H9 (cell line): ENCODE measurements at regions not wholly inside any gene's neighbourhood (a gene's known extent, or its start where the extent isn't known, plus 50 kb on each side); places are given as distances from the start of the nearest gene placed in this dataset.

Source experiments
- DNase-seq: peaks from one replicate; pipeline ENCODE4 v3.0.0-alpha.2; 2017
- H2AFZ ChIP-seq: one replicate; pipeline ENCODE4 v1.6.1; 2013; ENCODE audit warnings: mild to moderate bottlenecking, low read length, control low read depth, moderate library complexity
- H2AK5ac ChIP-seq: 2 replicates; pipeline ENCODE4 v1.6.1; 2013; ENCODE audit warnings: low read length, control low read depth, mixed read lengths; ENCODE audit not compliant: insufficient read length
- H2BK120ac ChIP-seq: one replicate; pipeline ENCODE4 v1.6.1; 2013; ENCODE audit warnings: low read depth, mild to moderate bottlenecking, low read length, control low read depth, inconsistent platforms; ENCODE audit not compliant: poor library complexity, severe bottlenecking
- H2BK12ac ChIP-seq: 2 replicates; pipeline ENCODE4 v1.6.1; 2013; ENCODE audit warnings: low read length, control low read depth, mixed read lengths, low read depth; ENCODE audit not compliant: insufficient read length
- H2BK15ac ChIP-seq: 2 replicates; pipeline ENCODE4 v1.6.1; 2013; ENCODE audit warnings: low read depth, low read length, control low read depth
- H2BK20ac ChIP-seq: one replicate; pipeline ENCODE4 v1.6.1; 2013; ENCODE audit warnings: low read depth, mild to moderate bottlenecking, low read length, control low read depth, inconsistent platforms; ENCODE audit not compliant: poor library complexity, severe bottlenecking
- H2BK5ac ChIP-seq: 2 replicates; pipeline ENCODE4 v1.6.1; 2013; ENCODE audit warnings: low read length, control low read depth, mixed read lengths; ENCODE audit not compliant: insufficient read length
- H3K14ac ChIP-seq: 2 replicates; pipeline ENCODE4 v1.6.1; 2013; ENCODE audit warnings: low read length, control low read depth; ENCODE audit not compliant: insufficient read depth
- H3K18ac ChIP-seq: 2 replicates; pipeline ENCODE4 v1.6.1; 2013; ENCODE audit warnings: low read depth, mild to moderate bottlenecking, mixed read lengths, low read length, control low read depth; ENCODE audit not compliant: insufficient read length
- H3K23ac ChIP-seq: 2 replicates; pipeline ENCODE4 v1.6.1; 2013; ENCODE audit warnings: low read length, control low read depth, mixed read lengths, low read depth; ENCODE audit not compliant: insufficient read length
- H3K23me2 ChIP-seq: 2 replicates; pipeline ENCODE4 v1.6.1; 2013; ENCODE audit warnings: low read depth, mild to moderate bottlenecking, mixed read lengths, low read length, control low read depth; ENCODE audit not compliant: insufficient read length, poor library complexity, severe bottlenecking
- H3K27ac ChIP-seq: 2 replicates; pipeline ENCODE4 v1.5.1; 2013; ENCODE audit warnings: low read length, control low read depth, mixed read lengths, low read depth; ENCODE audit not compliant: insufficient read length
- H3K27me3 ChIP-seq: 2 replicates; pipeline ENCODE4 v1.6.1; 2013; ENCODE audit warnings: low read length, control low read depth, inconsistent platforms; ENCODE audit not compliant: insufficient read depth
- H3K4ac ChIP-seq: 2 replicates; pipeline ENCODE4 v1.6.1; 2013; ENCODE audit warnings: low read depth, mild to moderate bottlenecking, control low read depth, inconsistent platforms, low read length, moderate library complexity
- H3K4me1 ChIP-seq: 2 replicates; pipeline ENCODE4 v1.6.1; 2013; ENCODE audit warnings: low read length, control low read depth, inconsistent platforms; ENCODE audit not compliant: insufficient read depth
- H3K4me2 ChIP-seq: 2 replicates; pipeline ENCODE4 v1.6.1; 2013; ENCODE audit warnings: low read length, control low read depth, mixed read lengths; ENCODE audit not compliant: insufficient read length, insufficient read depth
- H3K56ac ChIP-seq: 2 replicates; pipeline ENCODE4 v1.6.1; 2013; ENCODE audit warnings: low read depth, mild to moderate bottlenecking, mixed read lengths, low read length, control low read depth; ENCODE audit not compliant: insufficient read length
- H3K79me1 ChIP-seq: 2 replicates; pipeline ENCODE4 v1.6.1; 2013; ENCODE audit warnings: low read depth, mild to moderate bottlenecking, moderate library complexity, low read length, control low read depth, inconsistent platforms; ENCODE audit not compliant: insufficient read depth, poor library complexity, severe bottlenecking
- H3K79me2 ChIP-seq: 2 replicates; pipeline ENCODE4 v1.6.1; 2013; ENCODE audit warnings: low read length, control low read depth, inconsistent platforms; ENCODE audit not compliant: insufficient read depth
- H3K9ac ChIP-seq: 2 replicates; pipeline ENCODE4 v1.6.1; 2013; ENCODE audit warnings: low read length, control low read depth, mixed read lengths; ENCODE audit not compliant: insufficient read length; ENCODE audit errors: extremely low read depth
- H3K9me3 ChIP-seq: one replicate; pipeline ENCODE4 v1.6.1; 2013; ENCODE audit warnings: low read depth, low read length, inconsistent platforms; ENCODE audit not compliant: control insufficient read depth
- H3T11ph ChIP-seq: one replicate; pipeline ENCODE4 v1.6.1; 2013; ENCODE audit warnings: mild to moderate bottlenecking, low read length, control low read depth, inconsistent platforms
- H4K20me1 ChIP-seq: one replicate; pipeline ENCODE4 v1.6.1; 2013; ENCODE audit not compliant: control insufficient read depth, insufficient read length, insufficient read depth
- H4K5ac ChIP-seq: 2 replicates; pipeline ENCODE4 v1.6.1; 2013; ENCODE audit warnings: low read depth, mild to moderate bottlenecking, mixed read lengths, low read length, control low read depth; ENCODE audit not compliant: insufficient read length
- H4K8ac ChIP-seq: replicated peaks from 2 replicates; pipeline ENCODE4 v1.6.1; 2013; ENCODE audit warnings: low read length, control low read depth, mixed read lengths, low read depth; ENCODE audit not compliant: insufficient read length
- H4K91ac ChIP-seq: 2 replicates; pipeline ENCODE4 v1.6.1; 2013; ENCODE audit warnings: low read depth, mild to moderate bottlenecking, moderate library complexity, mixed read lengths, low read length, control low read depth; ENCODE audit not compliant: insufficient read length
- H3K27ac Mint-ChIP-seq, 3 experiments: 2 replicates in 2 of 3; 3 replicates in 1 of 3; pipeline ENCODE4 v1.8.0; 2020 to 2021; ENCODE audit warnings: mixed read lengths in 3 of 3, mild to moderate bottlenecking in 1 of 3, moderate library complexity in 1 of 3
- H3K27me3 Mint-ChIP-seq: 2 replicates; pipeline ENCODE4 v1.8.0; 2021; ENCODE audit warnings: low read depth, mild to moderate bottlenecking, moderate library complexity, mixed read lengths
- H3K36me3 Mint-ChIP-seq, 3 experiments: 2 replicates in 2 of 3; 3 replicates in 1 of 3; pipeline ENCODE4 v1.8.0; 2020 to 2021; ENCODE audit warnings: low read depth in 3 of 3, mixed read lengths in 3 of 3; ENCODE audit not compliant: insufficient read depth in 1 of 3
- H3K4me1 Mint-ChIP-seq, 2 experiments: 2 replicates each; pipeline ENCODE4 v1.8.0; 2020; ENCODE audit warnings: mixed read lengths in 2 of 2
- H3K4me3 Mint-ChIP-seq, 2 experiments: 2 replicates in 1 of 2; 3 replicates in 1 of 2; pipeline ENCODE4 v1.8.0; 2020 to 2021; ENCODE audit warnings: mild to moderate bottlenecking in 2 of 2, mixed read lengths in 2 of 2, moderate library complexity in 1 of 2
- H3K9me3 Mint-ChIP-seq, 2 experiments: 2 replicates in 1 of 2; 3 replicates in 1 of 2; pipeline ENCODE4 v1.8.0; 2020; ENCODE audit warnings: mild to moderate bottlenecking in 2 of 2, mixed read lengths in 2 of 2, moderate library complexity in 1 of 2
- WGBS: extraction: QIAGEN DNeasy Blood & Tissue Kit; methylation state at CpG from one replicate; pipeline ENCODE4 v1.1.7; 2013; ENCODE audit warnings: missing lambda C conversion rate, low lambda C conversion rate, mixed read lengths; ENCODE audit not compliant: insufficient read length; ENCODE audit errors: extremely low coverage; 5-methylcytosine and 5-hydroxymethylcytosine counted together
- TF ChIP-seq, protein P1 (sequence below): fragments of 200-600 bp; sonication (generic); conservative IDR thresholded peaks from 3 replicates; pipeline ENCODE4 v1.8.0; 2021; ENCODE audit warnings: antibody characterized with exemption, mild to moderate bottlenecking

DNA sequence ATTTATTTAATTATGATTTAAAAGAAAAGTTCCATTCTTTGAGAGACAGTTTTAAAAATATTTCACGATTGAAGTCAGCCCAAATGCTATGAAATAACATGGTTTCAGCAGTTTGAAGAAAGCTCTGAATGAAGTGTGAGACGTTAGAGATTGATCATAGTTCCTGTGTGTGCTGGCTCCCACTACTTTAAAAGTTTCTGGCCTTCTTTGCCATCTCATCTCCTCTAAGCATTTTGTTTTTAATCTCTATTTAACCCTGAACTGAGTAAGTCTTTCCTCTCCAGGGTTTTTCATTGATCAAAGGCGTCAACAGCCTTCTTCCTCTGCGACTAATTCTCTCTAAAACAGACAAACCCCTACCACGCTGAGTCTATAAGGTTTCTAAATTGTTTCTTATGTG lies 225.3 kb upstream of the B3GALT2 start:
- H3K27me3 ChIP-seq = no peaks in the 10 kb centered on the region
- no peak overlapping the region for H3T11ph ChIP-seq
- no peak overlapping the region for H4K8ac ChIP-seq
- no CpG with 5 or more reads among the region's 5 CpGs for WGBS
- H3K56ac ChIP-seq = no peak overlapping the region
- H4K5ac ChIP-seq = no peak overlapping the region
- no peak overlapping the region for H2BK12ac ChIP-seq
- Mint-ChIP-seq H3K27ac (no peak overlapping the region), H3K4me1 (peaks cover 7 to 10% of the 10 kb centered on the region in 2 experiments), H3K36me3 (no peaks in the 10 kb centered on the region; a peak in 1 of 7 replicates), H3K27me3 (no peaks in the 10 kb centered on the region), H3K9me3 (no peaks in the 10 kb centered on the region), H3K4me3 (no peak overlapping the region)
- no peak overlapping the region for H2BK20ac ChIP-seq
- no peak overlapping the region for H2BK120ac ChIP-seq
- H4K20me1 ChIP-seq = no peaks in the 10 kb centered on the region
- TF ChIP-seq, protein P1, sequence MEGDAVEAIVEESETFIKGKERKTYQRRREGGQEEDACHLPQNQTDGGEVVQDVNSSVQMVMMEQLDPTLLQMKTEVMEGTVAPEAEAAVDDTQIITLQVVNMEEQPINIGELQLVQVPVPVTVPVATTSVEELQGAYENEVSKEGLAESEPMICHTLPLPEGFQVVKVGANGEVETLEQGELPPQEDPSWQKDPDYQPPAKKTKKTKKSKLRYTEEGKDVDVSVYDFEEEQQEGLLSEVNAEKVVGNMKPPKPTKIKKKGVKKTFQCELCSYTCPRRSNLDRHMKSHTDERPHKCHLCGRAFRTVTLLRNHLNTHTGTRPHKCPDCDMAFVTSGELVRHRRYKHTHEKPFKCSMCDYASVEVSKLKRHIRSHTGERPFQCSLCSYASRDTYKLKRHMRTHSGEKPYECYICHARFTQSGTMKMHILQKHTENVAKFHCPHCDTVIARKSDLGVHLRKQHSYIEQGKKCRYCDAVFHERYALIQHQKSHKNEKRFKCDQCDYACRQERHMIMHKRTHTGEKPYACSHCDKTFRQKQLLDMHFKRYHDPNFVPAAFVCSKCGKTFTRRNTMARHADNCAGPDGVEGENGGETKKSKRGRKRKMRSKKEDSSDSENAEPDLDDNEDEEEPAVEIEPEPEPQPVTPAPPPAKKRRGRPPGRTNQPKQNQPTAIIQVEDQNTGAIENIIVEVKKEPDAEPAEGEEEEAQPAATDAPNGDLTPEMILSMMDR = no peak
- H2BK5ac ChIP-seq = no peak overlapping the region
- no peak overlapping the region for H2BK15ac ChIP-seq
- no peak overlapping the region for H2AFZ ChIP-seq
- H3K9ac ChIP-seq = no peak overlapping the region
- H3K27ac ChIP-seq = no peak overlapping the region
- no peak overlapping the region for H4K91ac ChIP-seq
- H3K23me2 ChIP-seq = no peaks in the 10 kb centered on the region
- H3K9me3 ChIP-seq = no peaks in the 10 kb centered on the region
- no peak overlapping the region for H3K23ac ChIP-seq
- H3K4ac ChIP-seq = no peak overlapping the region
- no peak overlapping the region for H3K18ac ChIP-seq
- H3K14ac ChIP-seq = no peak overlapping the region
- DNase-seq = no peak
- H2AK5ac ChIP-seq = no peak overlapping the region
- H3K4me2 ChIP-seq = no peak overlapping the region
- H3K79me2 ChIP-seq = no peaks in the 10 kb centered on the region
- no peaks in the 10 kb centered on the region for H3K79me1 ChIP-seq
- H3K4me1 ChIP-seq = no peaks in the 10 kb centered on the region
